ENCODE measurements at regions not wholly inside any gene's neighbourhood (a gene's known extent, or its start where the extent isn't known, plus 50 kb on each side); places are given as distances from the start of the nearest gene placed in this dataset.

- no peak overlapping the region for H2BK120ac ChIP-seq (ENCODE audit: low read depth, low read length, poor library complexity, severe bottlenecking)
- H3K4me3 Mint-ChIP-seq, result no peak overlapping the region
- no peak for DNase-seq
- no peaks in the 10 kb centered on the region for H3K27me3 ChIP-seq (ENCODE audit: insufficient read depth, low read length)
- H2AK5ac ChIP-seq (ENCODE audit: insufficient read length, low read length), result no peak overlapping the region
- no peak overlapping the region for H3K27ac Mint-ChIP-seq
- no peak overlapping the region for H3K27ac ChIP-seq (ENCODE audit: insufficient read length, low read depth, low read length)
- no peak for TF ChIP-seq CTCF (conservative IDR thresholded peaks at IDR 0.05)
- H4K20me1 ChIP-seq (ENCODE audit: control insufficient read depth, insufficient read depth, insufficient read length), result no peaks in the 10 kb centered on the region
- no peak overlapping the region for H3K18ac ChIP-seq (ENCODE audit: insufficient read length, low read depth, low read length)
- no peak overlapping the region for H3T11ph ChIP-seq (ENCODE audit: low read length)
- no peaks in the 10 kb centered on the region for H3K23me2 ChIP-seq (ENCODE audit: insufficient read length, low read depth, low read length, poor library complexity, severe bottlenecking)
- H3K9ac ChIP-seq (ENCODE audit: extremely low read depth, insufficient read length, low read length), result no peak overlapping the region
- no peaks in the 10 kb centered on the region for H3K4me1 Mint-ChIP-seq
- no peak overlapping the region for H2BK12ac ChIP-seq (ENCODE audit: insufficient read length, low read depth, low read length)
- no peak overlapping the region for H3K14ac ChIP-seq (ENCODE audit: insufficient read depth, low read length)
- H3K79me2 ChIP-seq (ENCODE audit: insufficient read depth, low read length), result no peaks in the 10 kb centered on the region
- H3K9me3 ChIP-seq (ENCODE audit: control insufficient read depth, low read depth, low read length), result no peaks in the 10 kb centered on the region
- peaks cover 0 to 5% (median 5%) of the 10 kb centered on the region in 3 experiments; a peak in 2 of 7 replicates for H3K36me3 Mint-ChIP-seq (ENCODE audit: insufficient read depth in 1 of 3, low read depth in 3 of 3)
- H3K4ac ChIP-seq (ENCODE audit: low read depth, low read length), result no peak overlapping the region
- H4K5ac ChIP-seq (ENCODE audit: insufficient read length, low read depth, low read length), result no peak overlapping the region
- no peaks in the 10 kb centered on the region for H3K27me3 Mint-ChIP-seq (ENCODE audit: low read depth)
- no peak overlapping the region for H2BK20ac ChIP-seq (ENCODE audit: low read depth, low read length, poor library complexity, severe bottlenecking)
- H3K9me3 Mint-ChIP-seq, result peaks cover 4 to 5% of the 10 kb centered on the region in 2 experiments; a peak in 4 of 5 replicates
- no peak overlapping the region for H3K56ac ChIP-seq (ENCODE audit: insufficient read length, low read depth, low read length)
- no peak overlapping the region for H3K23ac ChIP-seq (ENCODE audit: insufficient read length, low read depth, low read length)
- no peak overlapping the region for H2AFZ ChIP-seq (ENCODE audit: low read length)
- no peaks in the 10 kb centered on the region for H3K4me1 ChIP-seq (ENCODE audit: insufficient read depth, low read length)
- H4K8ac ChIP-seq (replicated peaks; ENCODE audit: insufficient read length, low read depth, low read length), result no peak overlapping the region
- H3K4me2 ChIP-seq (ENCODE audit: insufficient read depth, insufficient read length, low read length), result no peak overlapping the region
- H3K79me1 ChIP-seq (ENCODE audit: insufficient read depth, low read depth, low read length, poor library complexity, severe bottlenecking), result no peaks in the 10 kb centered on the region
- no peak overlapping the region for H2BK15ac ChIP-seq (ENCODE audit: low read depth, low read length)
- H4K91ac ChIP-seq (ENCODE audit: insufficient read length, low read depth, low read length), result no peak overlapping the region
- H2BK5ac ChIP-seq (ENCODE audit: insufficient read length, low read length), result no peak overlapping the region
- WGBS (ENCODE audit: extremely low coverage, insufficient read length, low lambda C conversion rate), result no CpG with 5 or more reads among the region's 2 CpGs
Observed at GRCh38 chr7:7044806-7045205, 137.5 kb upstream of the C1GALT1 start.
